CD4-positive, alpha-beta T cell (primary cell): ENCODE measurements at regions not wholly inside any gene's neighbourhood (a gene's known extent, or its start where the extent isn't known, plus 50 kb on each side); places are given as distances from the start of the nearest gene placed in this dataset.

Experiments used
- ATAC-seq: fragments of 200-7000 bp; cut with Tn5 transposase; one replicate; pipeline ENCODE4 v1.10.0; 2022; ENCODE audit warnings: mild to moderate bottlenecking; ENCODE audit not compliant: poor library complexity
- CTCF ChIA-PET: fragments of 350-600 bp; sonication (Branson Sonifier 250); formaldehyde crosslinking; loops from one replicate; lab custom pipeline; 2021; ENCODE audit warnings: antibody characterized with exemption, inconsistent platforms; lab: Charles Lee
- POLR2A ChIA-PET: fragments of 350-600 bp; sonication (Branson Sonifier 250); formaldehyde crosslinking; loops from one replicate; lab custom pipeline; 2021; ENCODE audit warnings: antibody characterized with exemption, inconsistent platforms; lab: Charles Lee
- DNase-seq, 14 experiments: peaks; one replicate each; pipeline ENCODE4 v3.0.0-alpha.2; 2013 to 2020; ENCODE audit warnings: mixed read lengths in 2 of 14
- H3K27ac ChIP-seq, 2 donors: one replicate each; pipeline versions ENCODE4 v1.5.1 to v1.7.0; 2013; ENCODE audit warnings: low read length in 2 of 2, low read depth in 1 of 2, mild to moderate bottlenecking in 1 of 2
- H3K27me3 ChIP-seq, 2 experiments: 1 replicate in 1 of 2; 2 replicates in 1 of 2; pipeline versions ENCODE4 v1.6.1 to v1.7.0; 2013; ENCODE audit warnings: low read length in 2 of 2, control low read depth in 1 of 2, mild to moderate bottlenecking in 1 of 2, moderate library complexity in 1 of 2; ENCODE audit not compliant: insufficient read depth in 2 of 2, control insufficient read depth in 1 of 2
- H3K36me3 ChIP-seq: one replicate; pipeline ENCODE4 v1.6.1; 2013; ENCODE audit warnings: low read length, control low read depth; ENCODE audit not compliant: insufficient read depth
- H3K4me1 ChIP-seq: one replicate; pipeline ENCODE4 v1.6.1; 2013; ENCODE audit warnings: low read length, control low read depth; ENCODE audit not compliant: insufficient read depth
- H3K4me3 ChIP-seq: one replicate; pipeline ENCODE4 v1.5.1; 2013; ENCODE audit warnings: mild to moderate bottlenecking, low read length, moderate library complexity
- H3K9me3 ChIP-seq, 2 experiments: 1 replicate in 1 of 2; 2 replicates in 1 of 2; pipeline versions ENCODE4 v1.6.1 to v1.7.0; 2013; ENCODE audit warnings: low read length in 2 of 2, mild to moderate bottlenecking in 2 of 2, control low read depth in 1 of 2, moderate library complexity in 1 of 2; ENCODE audit not compliant: control insufficient read depth in 1 of 2, insufficient read depth in 1 of 2
- H3K27ac Mint-ChIP-seq: one replicate; pipeline ENCODE4 v1.8.0; 2020; ENCODE audit warnings: mixed read lengths
- H3K27me3 Mint-ChIP-seq: one replicate; pipeline ENCODE4 v1.8.0; 2021; ENCODE audit warnings: mixed read lengths
- H3K36me3 Mint-ChIP-seq: one replicate; pipeline ENCODE4 v1.8.0; 2021; ENCODE audit warnings: low read depth, mixed read lengths
- H3K4me1 Mint-ChIP-seq: one replicate; pipeline ENCODE4 v1.8.0; 2021; ENCODE audit warnings: low read depth, mixed read lengths
- H3K4me3 Mint-ChIP-seq: one replicate; pipeline ENCODE4 v1.8.0; 2020; ENCODE audit warnings: mild to moderate bottlenecking, mixed read lengths
- H3K9me3 Mint-ChIP-seq: one replicate; pipeline ENCODE4 v1.8.0; 2020; ENCODE audit warnings: mixed read lengths
- intact Hi-C, 2 experiments: fragments of 100-400 bp; cut with DNase I in 1 of 2; cut with micrococcal nuclease in 1 of 2; formaldehyde crosslinking; loops; one replicate each; pipeline versions ENCODE4 v1.15.1 to v1.9.0; 2023 to 2025; cut with DNase I, micrococcal nuclease
- TF ChIP-seq, protein P1 (sequence below): fragments of 200-600 bp; IDR thresholded peaks from one replicate; pipeline ENCODE4 v1.8.0; 2022; ENCODE audit warnings: antibody characterized with exemption, mild to moderate bottlenecking

DNA sequence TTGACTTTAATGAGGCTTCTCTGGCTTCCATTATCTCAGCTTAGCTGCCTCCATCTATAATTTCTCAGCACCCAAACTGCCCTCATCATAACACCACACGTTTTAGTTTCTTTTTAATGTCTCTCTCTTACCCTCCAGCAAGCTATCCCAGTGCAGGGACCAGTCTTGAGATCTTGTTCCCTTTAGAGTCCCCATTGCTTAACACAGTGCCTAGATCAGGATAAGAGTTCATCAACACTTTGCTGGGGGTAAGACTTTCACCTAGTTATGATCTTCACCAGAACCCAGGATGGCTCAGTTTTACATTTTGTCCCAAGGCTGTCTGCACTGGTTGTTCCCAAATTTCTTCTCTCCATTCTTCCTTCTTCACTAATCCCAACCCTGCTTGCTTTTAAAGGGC, 126.1 kb downstream of the OR2B2 start:
- no peak overlapping the region for H3K4me3 ChIP-seq
- no peaks in the 10 kb centered on the region for H3K4me1 ChIP-seq
- no peak overlapping the region for H3K27ac ChIP-seq
- no peaks in the 10 kb centered on the region for H3K9me3 ChIP-seq
- Mint-ChIP-seq H3K27me3 (peaks cover 44% of the 10 kb centered on the region), H3K36me3 (no peaks in the 10 kb centered on the region), H3K27ac (no peak overlapping the region), H3K4me3 (no peak overlapping the region), H3K4me1 (no peaks in the 10 kb centered on the region), H3K9me3 (no peaks in the 10 kb centered on the region)
- H3K27me3 ChIP-seq: peaks cover 5 to 7% of the 10 kb centered on the region in 2 experiments
- ChIA-PET CTCF (no interaction called here), POLR2A (no interaction called here)
- H3K36me3 ChIP-seq: no peaks in the 10 kb centered on the region
- ATAC-seq: no peak
- no peak for DNase-seq
- TF ChIP-seq, protein P1, sequence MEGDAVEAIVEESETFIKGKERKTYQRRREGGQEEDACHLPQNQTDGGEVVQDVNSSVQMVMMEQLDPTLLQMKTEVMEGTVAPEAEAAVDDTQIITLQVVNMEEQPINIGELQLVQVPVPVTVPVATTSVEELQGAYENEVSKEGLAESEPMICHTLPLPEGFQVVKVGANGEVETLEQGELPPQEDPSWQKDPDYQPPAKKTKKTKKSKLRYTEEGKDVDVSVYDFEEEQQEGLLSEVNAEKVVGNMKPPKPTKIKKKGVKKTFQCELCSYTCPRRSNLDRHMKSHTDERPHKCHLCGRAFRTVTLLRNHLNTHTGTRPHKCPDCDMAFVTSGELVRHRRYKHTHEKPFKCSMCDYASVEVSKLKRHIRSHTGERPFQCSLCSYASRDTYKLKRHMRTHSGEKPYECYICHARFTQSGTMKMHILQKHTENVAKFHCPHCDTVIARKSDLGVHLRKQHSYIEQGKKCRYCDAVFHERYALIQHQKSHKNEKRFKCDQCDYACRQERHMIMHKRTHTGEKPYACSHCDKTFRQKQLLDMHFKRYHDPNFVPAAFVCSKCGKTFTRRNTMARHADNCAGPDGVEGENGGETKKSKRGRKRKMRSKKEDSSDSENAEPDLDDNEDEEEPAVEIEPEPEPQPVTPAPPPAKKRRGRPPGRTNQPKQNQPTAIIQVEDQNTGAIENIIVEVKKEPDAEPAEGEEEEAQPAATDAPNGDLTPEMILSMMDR: no peak
- intact Hi-C loops: no loop called here

DNA sequence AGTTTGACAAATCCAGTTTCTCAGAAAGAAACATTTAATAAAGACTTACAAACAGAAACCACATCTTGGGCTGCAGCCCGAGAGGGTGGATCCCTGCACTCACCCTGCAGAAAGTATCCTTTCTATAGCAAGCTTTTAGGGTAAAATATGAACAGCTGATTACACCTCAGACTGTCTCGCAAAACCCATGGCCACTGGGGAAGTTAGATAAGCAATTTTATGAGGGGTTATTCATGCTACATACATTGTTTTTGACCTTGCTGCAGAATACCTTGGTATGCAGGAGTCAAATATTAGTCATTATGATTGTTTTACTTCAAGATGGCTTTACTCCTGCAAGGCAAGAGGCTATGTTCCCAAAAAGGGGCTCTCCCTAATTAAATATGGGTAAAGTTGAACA, 126.9 kb downstream of the OR2B2 start:
- Histone ChIP-seq H3K27me3 (peaks cover 5 to 7% of the 10 kb centered on the region in 2 experiments), H3K4me1 (no peaks in the 10 kb centered on the region), H3K4me3 (no peak overlapping the region), H3K27ac (no peak overlapping the region), H3K9me3 (no peaks in the 10 kb centered on the region), H3K36me3 (no peaks in the 10 kb centered on the region)
- no peak for DNase-seq
- H3K36me3 Mint-ChIP-seq: no peaks in the 10 kb centered on the region
- no peak overlapping the region for H3K4me3 Mint-ChIP-seq
- H3K4me1 Mint-ChIP-seq: no peaks in the 10 kb centered on the region
- ChIA-PET CTCF (interaction anchor here (0.6 to 1.0 kb wide), 2 partner anchors 10 to 1359 kb away, joined by 3 to 4 read pairs; no protein-coding TSS in a partner anchor), POLR2A (no interaction called here)
- peaks cover 44% of the 10 kb centered on the region for H3K27me3 Mint-ChIP-seq
- TF ChIP-seq, protein P1: no peak
- intact Hi-C loops: no loop called here
- no peaks in the 10 kb centered on the region for H3K9me3 Mint-ChIP-seq
- no peak for ATAC-seq
- H3K27ac Mint-ChIP-seq: no peak overlapping the region

DNA sequence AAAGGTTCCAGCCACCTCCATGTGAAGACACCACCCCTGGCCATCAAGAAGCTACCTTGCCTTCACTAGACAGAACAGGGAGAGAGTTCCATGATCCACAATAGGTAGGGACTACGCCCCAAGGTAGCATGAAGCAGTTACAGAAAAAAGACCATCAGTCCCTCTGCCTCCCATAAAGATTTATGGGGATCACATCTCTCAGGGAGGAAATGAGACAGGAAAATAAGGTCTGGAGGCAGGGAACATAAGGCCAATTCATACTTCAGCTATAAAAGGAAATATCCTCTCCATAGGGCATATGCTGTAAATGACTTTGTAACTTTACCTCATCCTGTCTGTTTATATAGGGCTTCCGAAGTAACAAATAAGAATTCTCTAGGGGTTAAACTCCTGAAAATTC, 129.4 kb downstream of the OR2B2 start:
- intact Hi-C loops: no loop called here
- no peak overlapping the region for H3K27ac Mint-ChIP-seq
- no peak overlapping the region for H3K4me3 Mint-ChIP-seq
- ATAC-seq (no peak), DNase-seq (no peak)
- Histone ChIP-seq H3K36me3 (no peaks in the 10 kb centered on the region), H3K4me1 (no peaks in the 10 kb centered on the region), H3K27ac (no peak overlapping the region), H3K9me3 (no peaks in the 10 kb centered on the region), H3K27me3 (peaks cover 0 to 5% of the 10 kb centered on the region in 2 experiments), H3K4me3 (no peak overlapping the region)
- peaks cover 41% of the 10 kb centered on the region for H3K27me3 Mint-ChIP-seq
- H3K4me1 Mint-ChIP-seq: no peaks in the 10 kb centered on the region
- CTCF ChIA-PET: interaction anchor here (0.8 to 3.2 kb wide), 2 partner anchors 11 to 112 kb away, joined by 3 to 12 read pairs; no protein-coding TSS in a partner anchor
- no peaks in the 10 kb centered on the region for H3K36me3 Mint-ChIP-seq
- TF ChIP-seq, protein P1: no peak
- POLR2A ChIA-PET: no interaction called here
- H3K9me3 Mint-ChIP-seq: no peaks in the 10 kb centered on the region
